SK-N-SH treated with all-trans-retinoic acid at 6 μM for 48 hours (cell line): ENCODE measurements at regions not wholly inside any gene's neighbourhood (a gene's known extent, or its start where the extent isn't known, plus 50 kb on each side); places are given as distances from the start of the nearest gene placed in this dataset.

Source experiments
- ATAC-seq: fragments of 200-7000 bp; cut with Tn5 transposase; 3 replicates; pipeline ENCODE4 v1.9.1; 2020; ENCODE audit warnings: mild to moderate bottlenecking, moderate library complexity
- ARNTL ChIP-seq: fragments of 450-650 bp; formaldehyde crosslinking; IDR thresholded peaks from 2 replicates; pipeline ENCODE4 v1.5.0; 2020; ENCODE audit warnings: low read depth, mild to moderate bottlenecking, moderate library complexity, borderline replicate concordance
- CSDC2 ChIP-seq: fragments of 250-450 bp; sonication (Bioruptor Pico); IDR thresholded peaks from 2 replicates; pipeline ENCODE4 v1.5.0; 2020; ENCODE audit warnings: mild to moderate bottlenecking, moderate library complexity
- ESRRG ChIP-seq: fragments of 250-450 bp; sonication (Bioruptor Pico); IDR thresholded peaks from 2 replicates; pipeline ENCODE4 v1.6.1; 2021; ENCODE audit warnings: mild to moderate bottlenecking
- GLIS3 ChIP-seq: fragments of 250-450 bp; sonication (Bioruptor Pico); IDR thresholded peaks from 2 replicates; pipeline ENCODE4 v1.5.0; 2020; ENCODE audit warnings: mild to moderate bottlenecking, moderate library complexity
- OSR1 ChIP-seq: fragments of 250-450 bp; sonication (Bioruptor Pico); IDR thresholded peaks from 2 replicates; pipeline ENCODE4 v1.8.0; 2022; ENCODE audit warnings: moderate library complexity, mild to moderate bottlenecking, inconsistent platforms
- PPARA ChIP-seq: fragments of 250-450 bp; sonication (Bioruptor Pico); IDR thresholded peaks from 2 replicates; pipeline ENCODE4 v1.5.0; 2020; ENCODE audit warnings: mild to moderate bottlenecking, borderline replicate concordance
- SNAI2 ChIP-seq: fragments of 250-450 bp; sonication (Bioruptor Pico); IDR thresholded peaks from 2 replicates; pipeline ENCODE4 v1.5.0; 2020; ENCODE audit warnings: mild to moderate bottlenecking, moderate library complexity
- TCF4 ChIP-seq: fragments of 250-450 bp; sonication (Bioruptor Pico); IDR thresholded peaks from 2 replicates; pipeline ENCODE4 v1.8.0; 2021; ENCODE audit warnings: mild to moderate bottlenecking, moderate library complexity, borderline replicate concordance
- TOX ChIP-seq: fragments of 250-450 bp; sonication (Bioruptor Pico); IDR thresholded peaks from 2 replicates; pipeline ENCODE4 v1.8.0; 2021; ENCODE audit warnings: mild to moderate bottlenecking, moderate library complexity, borderline replicate concordance
- ZC3H10 ChIP-seq: fragments of 250-450 bp; sonication (Bioruptor Pico); IDR thresholded peaks from 2 replicates; pipeline ENCODE4 v1.5.1; 2021; ENCODE audit warnings: mild to moderate bottlenecking, moderate library complexity
- ZFP3 ChIP-seq: fragments of 250-450 bp; sonication (Bioruptor Pico); IDR thresholded peaks from 2 replicates; pipeline ENCODE4 v1.5.0; 2020; ENCODE audit warnings: mild to moderate bottlenecking, moderate library complexity
- ZFP30 ChIP-seq: fragments of 450-650 bp; formaldehyde crosslinking; IDR thresholded peaks from 2 replicates; pipeline ENCODE4 v1.5.0; 2022; ENCODE audit warnings: mild to moderate bottlenecking, moderate library complexity
- ZNF565 ChIP-seq: fragments of 450-650 bp; formaldehyde crosslinking; conservative IDR thresholded peaks from 2 replicates; pipeline ENCODE4 v1.5.0; 2020; ENCODE audit warnings: low read depth, mild to moderate bottlenecking, moderate library complexity
- ZNF70 ChIP-seq: fragments of 450-650 bp; formaldehyde crosslinking; IDR thresholded peaks from 2 replicates; pipeline ENCODE4 v1.5.0; 2020; ENCODE audit warnings: mild to moderate bottlenecking, moderate library complexity
- ZNF8 ChIP-seq: fragments of 450-650 bp; formaldehyde crosslinking; IDR thresholded peaks from 2 replicates; pipeline ENCODE4 v1.5.0; 2020; ENCODE audit warnings: mild to moderate bottlenecking, moderate library complexity
- TF ChIP-seq, protein P1 (sequence below): fragments of 250-450 bp; sonication (Bioruptor Pico); IDR thresholded peaks from 2 replicates; pipeline ENCODE4 v1.8.0; 2021; ENCODE audit warnings: low read depth, mild to moderate bottlenecking, moderate library complexity, borderline replicate concordance
- TF ChIP-seq, protein P2 (sequence below): fragments of 250-450 bp; sonication (Bioruptor Pico); IDR thresholded peaks from 2 replicates; pipeline ENCODE4 v1.8.0; 2020; ENCODE audit warnings: mild to moderate bottlenecking, moderate library complexity, borderline replicate concordance

DNA sequence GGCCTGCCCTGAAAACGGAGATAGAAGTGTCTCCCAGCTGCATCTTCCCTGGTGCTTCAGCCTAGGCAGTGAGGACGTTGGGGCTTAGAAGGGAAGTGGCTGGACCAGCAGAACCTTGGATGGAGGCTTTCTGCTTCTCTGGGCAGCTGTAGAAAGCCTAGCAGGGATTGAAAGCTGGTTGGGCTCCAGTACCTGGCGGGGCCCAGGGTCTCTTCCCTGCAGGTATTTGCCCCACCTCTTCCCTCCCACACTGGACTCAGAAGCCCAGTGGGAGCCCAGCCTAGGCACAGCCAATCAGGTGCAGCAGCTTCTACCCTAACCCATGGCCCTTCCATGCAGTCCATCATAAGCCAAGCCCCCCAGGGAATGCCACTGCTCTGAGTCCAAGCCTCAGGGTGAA is 190.3 kb upstream of the IRX6 start:
- TF ChIP-seq TCF4 (CRISPR knock-in tag), result no peak
- TF ChIP-seq, protein P1, sequence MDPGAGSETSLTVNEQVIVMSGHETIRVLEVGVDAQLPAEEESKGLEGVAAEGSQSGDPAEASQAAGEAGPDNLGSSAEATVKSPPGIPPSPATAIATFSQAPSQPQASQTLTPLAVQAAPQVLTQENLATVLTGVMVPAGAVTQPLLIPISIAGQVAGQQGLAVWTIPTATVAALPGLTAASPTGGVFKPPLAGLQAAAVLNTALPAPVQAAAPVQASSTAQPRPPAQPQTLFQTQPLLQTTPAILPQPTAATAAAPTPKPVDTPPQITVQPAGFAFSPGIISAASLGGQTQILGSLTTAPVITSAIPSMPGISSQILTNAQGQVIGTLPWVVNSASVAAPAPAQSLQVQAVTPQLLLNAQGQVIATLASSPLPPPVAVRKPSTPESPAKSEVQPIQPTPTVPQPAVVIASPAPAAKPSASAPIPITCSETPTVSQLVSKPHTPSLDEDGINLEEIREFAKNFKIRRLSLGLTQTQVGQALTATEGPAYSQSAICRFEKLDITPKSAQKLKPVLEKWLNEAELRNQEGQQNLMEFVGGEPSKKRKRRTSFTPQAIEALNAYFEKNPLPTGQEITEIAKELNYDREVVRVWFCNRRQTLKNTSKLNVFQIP, result no peak
- TF ChIP-seq ZNF565 (CRISPR knock-in tag), result no peak
- TF ChIP-seq GLIS3, result no peak
- no peak for TF ChIP-seq ZNF70 (CRISPR knock-in tag)
- TF ChIP-seq ZNF8, result no peak
- ATAC-seq, result no peak

DNA sequence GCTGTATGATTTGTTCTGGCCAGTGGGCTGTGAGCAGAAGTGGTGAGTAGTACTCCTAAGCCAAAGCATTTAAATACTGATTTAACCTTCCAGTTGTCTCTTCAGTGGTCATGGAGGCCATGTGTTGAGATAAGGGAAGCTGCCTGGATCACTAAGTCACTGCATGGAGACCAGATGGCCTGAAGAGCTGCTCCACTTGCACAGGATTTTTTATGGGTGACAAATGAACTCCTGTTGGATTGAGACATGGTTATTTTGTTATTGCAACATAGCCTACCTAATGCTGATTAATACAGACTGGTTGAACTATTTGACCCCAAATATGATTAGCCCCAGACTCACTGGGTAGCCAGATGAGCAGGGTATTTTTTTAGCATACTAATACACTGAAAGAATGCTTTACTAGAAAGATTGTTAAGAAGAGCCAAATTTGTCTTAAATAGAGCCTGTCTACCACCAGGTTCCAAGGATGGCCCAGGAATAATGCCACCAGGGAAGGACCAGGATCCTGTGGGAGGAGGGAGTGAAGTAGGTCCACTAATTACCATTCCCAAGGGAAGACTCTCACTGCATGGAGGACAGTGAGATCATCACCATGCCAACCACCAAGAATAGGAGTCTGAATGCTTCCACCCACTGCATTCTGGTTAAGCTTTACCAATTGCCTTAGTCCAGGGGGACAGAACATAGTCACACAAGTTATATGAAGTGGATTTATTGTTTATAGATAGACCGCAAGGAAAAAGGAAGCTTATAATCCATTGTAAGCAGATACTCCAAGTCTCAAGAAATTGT is 187.4 kb upstream of the IRX6 start:
- TF ChIP-seq ARNTL (CRISPR knock-in tag) (no peak), ZFP30 (no peak), ZC3H10 (no peak), PPARA (CRISPR knock-in tag) (no peak), ESRRG (CRISPR knock-in tag) (no peak), TOX (CRISPR knock-in tag) (no peak), ZNF70 (CRISPR knock-in tag) (no peak)
- TF ChIP-seq, protein P1, result no peak
- TF ChIP-seq, all 23 proteins: peak for 0
- ATAC-seq, result no peak

DNA sequence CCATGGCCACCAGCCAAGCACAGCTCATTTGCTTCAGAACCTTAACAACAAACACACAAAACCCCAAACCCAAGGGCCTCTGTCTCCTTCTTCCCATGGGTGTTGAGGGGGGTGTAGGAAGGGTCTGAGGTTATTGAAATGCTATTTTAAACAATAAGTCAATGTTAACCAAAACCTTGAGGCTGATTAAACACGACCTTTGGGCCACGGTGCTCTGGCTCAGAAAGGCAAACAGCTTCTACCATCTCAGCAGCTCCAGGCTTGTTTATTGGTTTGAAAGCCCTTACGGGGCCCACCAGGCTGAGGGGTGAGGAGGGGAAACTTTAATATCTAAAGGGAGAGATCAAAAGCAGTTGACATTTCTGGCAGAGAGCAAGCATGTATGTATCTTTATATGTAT is 185.7 kb upstream of the IRX6 start:
- no peak for ATAC-seq
- TF ChIP-seq ZFP30 (no peak), CSDC2 (no peak), TCF4 (CRISPR knock-in tag) (no peak), TOX (CRISPR knock-in tag) (no peak), ZNF565 (CRISPR knock-in tag) (no peak)
- TF ChIP-seq, protein P1, result no peak

DNA sequence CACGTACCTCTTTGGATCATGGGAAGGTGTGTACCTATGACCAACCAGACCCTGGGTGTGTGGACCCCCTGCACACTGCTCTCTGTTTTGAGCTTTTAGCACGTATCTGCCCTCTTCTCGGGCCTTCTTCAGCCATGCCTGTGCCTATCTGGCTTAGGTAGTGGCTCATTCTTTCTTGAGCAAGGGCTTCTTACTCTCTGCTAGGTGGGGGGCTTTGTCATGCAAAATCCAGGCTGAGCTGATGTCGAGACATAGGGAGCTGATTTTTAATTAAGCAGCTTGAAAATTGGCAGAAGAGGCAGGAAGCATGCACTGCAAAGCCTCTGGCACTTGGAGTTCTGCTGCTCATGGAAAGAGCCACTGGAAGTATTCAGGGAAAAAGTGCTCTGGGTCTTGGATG is 181.6 kb upstream of the IRX6 start:
- no peak for ATAC-seq
- TF ChIP-seq, protein P1, result no peak
- TF ChIP-seq CSDC2 (no peak), ZFP30 (no peak), ZFP3 (CRISPR knock-in tag) (no peak), PPARA (CRISPR knock-in tag) (no peak), SNAI2 (CRISPR knock-in tag) (no peak), ZNF70 (CRISPR knock-in tag) (no peak), ZNF565 (CRISPR knock-in tag) (no peak), ARNTL (CRISPR knock-in tag) (no peak), TOX (CRISPR knock-in tag) (no peak), OSR1 (CRISPR knock-in tag) (no peak)
- TF ChIP-seq, protein P2, sequence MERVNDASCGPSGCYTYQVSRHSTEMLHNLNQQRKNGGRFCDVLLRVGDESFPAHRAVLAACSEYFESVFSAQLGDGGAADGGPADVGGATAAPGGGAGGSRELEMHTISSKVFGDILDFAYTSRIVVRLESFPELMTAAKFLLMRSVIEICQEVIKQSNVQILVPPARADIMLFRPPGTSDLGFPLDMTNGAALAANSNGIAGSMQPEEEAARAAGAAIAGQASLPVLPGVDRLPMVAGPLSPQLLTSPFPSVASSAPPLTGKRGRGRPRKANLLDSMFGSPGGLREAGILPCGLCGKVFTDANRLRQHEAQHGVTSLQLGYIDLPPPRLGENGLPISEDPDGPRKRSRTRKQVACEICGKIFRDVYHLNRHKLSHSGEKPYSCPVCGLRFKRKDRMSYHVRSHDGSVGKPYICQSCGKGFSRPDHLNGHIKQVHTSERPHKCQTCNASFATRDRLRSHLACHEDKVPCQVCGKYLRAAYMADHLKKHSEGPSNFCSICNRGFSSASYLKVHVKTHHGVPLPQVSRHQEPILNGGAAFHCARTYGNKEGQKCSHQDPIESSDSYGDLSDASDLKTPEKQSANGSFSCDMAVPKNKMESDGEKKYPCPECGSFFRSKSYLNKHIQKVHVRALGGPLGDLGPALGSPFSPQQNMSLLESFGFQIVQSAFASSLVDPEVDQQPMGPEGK (CRISPR knock-in tag), result no peak
